GM12865 (cell line): ENCODE measurements at regions not wholly inside any gene's neighbourhood (a gene's known extent, or its start where the extent isn't known, plus 50 kb on each side); places are given as distances from the start of the nearest gene placed in this dataset.

Experiments used
- DNase-seq: peaks from one replicate; pipeline ENCODE4 v3.0.0; 2010; ENCODE audit warnings: low read depth
- H3K4me3 ChIP-seq: 2 replicates; pipeline ENCODE4 v1.5.1; 2011; ENCODE audit warnings: mild to moderate bottlenecking, low read depth, low read length, control low read depth
- CTCF ChIP-seq: IDR thresholded peaks from 2 replicates; pipeline ENCODE4 v1.5.1; 2011; ENCODE audit warnings: low read length, control low read depth, low read depth, inconsistent platforms; ENCODE audit not compliant: insufficient read depth; ENCODE audit errors: missing control alignments

GRCh38 chr5:109917154-109917546, 227.4 kb downstream of the MAN2A1 start:
- DNase-seq: no peak
- no peak for TF ChIP-seq CTCF
- H3K4me3 ChIP-seq: no peak overlapping the region

GRCh38 chr5:109917966-109918365, 228.2 kb downstream of the MAN2A1 start:
- no peak for DNase-seq
- TF ChIP-seq CTCF: no peak
- no peak overlapping the region for H3K4me3 ChIP-seq

- H3K4me3 ChIP-seq: no peak overlapping the region
- no peak for TF ChIP-seq CTCF
- no peak for DNase-seq
These were observed 231.0 kb downstream of the MAN2A1 start for GRCh38 chr5:109920736-109921135.

- DNase-seq: peak; percentile 72
- H3K4me3 ChIP-seq: no peak overlapping the region
- TF ChIP-seq CTCF: no peak
These were observed 232.1 kb downstream of the MAN2A1 start for GRCh38 chr5:109921735-109922380.

- DNase-seq: no peak
- H3K4me3 ChIP-seq: no peak overlapping the region
- no peak for TF ChIP-seq CTCF
These were observed 232.8 kb downstream of the MAN2A1 start for GRCh38 chr5:109922381-109922995.

- no peak for TF ChIP-seq CTCF
- H3K4me3 ChIP-seq: no peak overlapping the region
- DNase-seq: no peak
These were observed 233.5 kb downstream of the MAN2A1 start for GRCh38 chr5:109923205-109923604.
